AG04449 (cell line): ENCODE measurements at regions not wholly inside any gene's neighbourhood (a gene's known extent, or its start where the extent isn't known, plus 50 kb on each side); places are given as distances from the start of the nearest gene placed in this dataset.

Source experiments
- CTCF ChIA-PET: fragments of 350-600 bp; formaldehyde crosslinking; extraction: SDS; loops from one replicate; lab custom pipeline; 2021; ENCODE audit warnings: antibody characterized with exemption; lab: Yijun Ruan, JAX
- POLR2A ChIA-PET: fragments of 400-600, 350-600 bp; formaldehyde crosslinking; extraction: SDS; loops from one replicate; lab custom pipeline; 2020; ENCODE audit warnings: antibody characterized with exemption, inconsistent platforms; lab: Yijun Ruan, JAX
- DNase-seq: peaks from one replicate; pipeline ENCODE4 v3.0.0-alpha.2; 2010; ENCODE audit warnings: low read depth, low spot score
- H3K4me3 ChIP-seq: 2 replicates; pipeline ENCODE4 v1.5.1; 2011; ENCODE audit warnings: low read depth, mild to moderate bottlenecking, control low read depth, low read length
- TF ChIP-seq, protein P1 (sequence below): IDR thresholded peaks from one replicate; pipeline ENCODE4 v1.5.1; 2011; ENCODE audit warnings: mild to moderate bottlenecking, moderate library complexity, low read length, control low read depth, inconsistent platforms; ENCODE audit not compliant: insufficient read depth; ENCODE audit errors: missing control alignments

DNA sequence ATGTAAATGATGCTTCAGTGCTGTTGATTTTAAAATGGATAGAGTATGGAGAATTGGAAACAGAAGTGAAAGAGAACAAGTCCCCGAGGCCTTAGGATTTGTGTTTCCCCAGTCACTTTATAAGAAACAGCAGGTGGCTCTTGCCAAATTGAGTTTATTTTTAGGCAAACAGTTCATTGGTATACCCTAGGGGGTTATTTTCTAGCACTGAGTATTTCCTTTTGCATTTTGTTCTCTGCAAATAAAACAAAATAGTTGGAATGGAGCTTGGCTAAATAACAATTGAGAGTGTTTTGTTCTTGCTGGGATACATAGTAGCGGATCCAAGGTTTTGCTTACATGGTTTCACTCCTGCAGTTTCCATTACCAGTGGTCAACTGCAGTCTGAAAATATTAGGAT lies 591.1 kb upstream of the C16orf82 start:
- TF ChIP-seq, protein P1, sequence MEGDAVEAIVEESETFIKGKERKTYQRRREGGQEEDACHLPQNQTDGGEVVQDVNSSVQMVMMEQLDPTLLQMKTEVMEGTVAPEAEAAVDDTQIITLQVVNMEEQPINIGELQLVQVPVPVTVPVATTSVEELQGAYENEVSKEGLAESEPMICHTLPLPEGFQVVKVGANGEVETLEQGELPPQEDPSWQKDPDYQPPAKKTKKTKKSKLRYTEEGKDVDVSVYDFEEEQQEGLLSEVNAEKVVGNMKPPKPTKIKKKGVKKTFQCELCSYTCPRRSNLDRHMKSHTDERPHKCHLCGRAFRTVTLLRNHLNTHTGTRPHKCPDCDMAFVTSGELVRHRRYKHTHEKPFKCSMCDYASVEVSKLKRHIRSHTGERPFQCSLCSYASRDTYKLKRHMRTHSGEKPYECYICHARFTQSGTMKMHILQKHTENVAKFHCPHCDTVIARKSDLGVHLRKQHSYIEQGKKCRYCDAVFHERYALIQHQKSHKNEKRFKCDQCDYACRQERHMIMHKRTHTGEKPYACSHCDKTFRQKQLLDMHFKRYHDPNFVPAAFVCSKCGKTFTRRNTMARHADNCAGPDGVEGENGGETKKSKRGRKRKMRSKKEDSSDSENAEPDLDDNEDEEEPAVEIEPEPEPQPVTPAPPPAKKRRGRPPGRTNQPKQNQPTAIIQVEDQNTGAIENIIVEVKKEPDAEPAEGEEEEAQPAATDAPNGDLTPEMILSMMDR = no peak
- ChIA-PET CTCF (no interaction called here), POLR2A (no interaction called here)
- H3K4me3 ChIP-seq = no peak overlapping the region
- DNase-seq = no peak

DNA sequence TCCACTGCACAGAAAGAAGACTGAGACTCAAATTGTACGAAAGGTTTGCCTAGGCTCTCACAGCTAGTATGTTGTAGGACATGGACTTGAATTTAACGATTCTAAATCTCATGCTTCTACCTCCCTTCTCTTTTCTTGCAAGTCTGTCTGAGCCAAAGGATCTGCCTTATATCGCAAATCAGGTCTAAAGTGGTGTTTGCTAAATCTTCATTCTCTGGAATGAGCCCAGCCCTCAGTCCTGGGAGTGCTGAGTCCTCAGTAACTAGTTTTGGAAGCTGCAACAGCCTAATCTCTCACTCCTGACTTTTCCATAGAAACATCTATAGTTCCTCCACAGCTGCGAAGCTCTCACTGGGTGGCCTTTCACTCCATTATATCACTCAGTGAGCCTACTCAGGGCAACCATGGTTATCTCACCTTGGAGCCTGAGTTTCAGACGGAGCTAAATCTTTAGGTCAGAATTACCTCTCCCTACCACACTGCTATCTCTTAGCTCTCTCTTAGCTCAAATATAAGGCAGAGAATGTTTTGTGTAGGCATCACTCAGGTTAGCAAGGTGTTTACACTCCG lies 575.5 kb upstream of the C16orf82 start:
- DNase-seq = no peak
- TF ChIP-seq, protein P1 = no peak
- POLR2A ChIA-PET = no interaction called here
- CTCF ChIA-PET = no interaction called here
- H3K4me3 ChIP-seq = no peak overlapping the region

GRCh38 chr16:26491962-26492361 lies 574.8 kb upstream of the C16orf82 start:
- POLR2A ChIA-PET = no interaction called here
- CTCF ChIA-PET = no interaction called here

GRCh38 chr16:26493751-26494150 lies 573.0 kb upstream of the C16orf82 start:
- POLR2A ChIA-PET = no interaction called here
- CTCF ChIA-PET = no interaction called here
- TF ChIP-seq, protein P1 = no peak
- DNase-seq = no peak
- H3K4me3 ChIP-seq = no peak overlapping the region

More at GRCh38 chr16:26491962-26492361, 574.8 kb upstream of the C16orf82 start:
- no peak overlapping the region for H3K4me3 ChIP-seq
- TF ChIP-seq, protein P1 = no peak
- no peak for DNase-seq

DNA sequence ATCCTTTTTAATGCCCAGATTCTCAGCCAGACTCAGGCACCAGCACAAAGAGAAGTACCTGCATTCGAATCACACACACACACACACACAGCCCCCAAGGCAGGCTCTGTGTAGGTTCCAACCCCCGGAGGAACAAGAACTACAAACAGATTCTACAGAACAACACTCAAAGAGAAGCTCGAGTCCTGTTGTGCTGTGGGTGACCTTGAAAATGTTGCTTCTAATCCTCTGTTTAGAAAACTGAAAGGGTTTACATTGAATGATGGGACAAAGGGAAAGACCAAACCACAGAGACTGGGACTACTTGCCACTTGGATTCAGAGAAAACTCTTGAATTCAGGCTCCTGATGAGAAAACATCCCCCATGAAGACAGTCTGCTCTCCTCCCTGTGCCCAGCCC lies 568.8 kb upstream of the C16orf82 start:
- no peak for DNase-seq
- CTCF ChIA-PET = no interaction called here
- no peak overlapping the region for H3K4me3 ChIP-seq
- TF ChIP-seq, protein P1 = no peak
- POLR2A ChIA-PET = no interaction called here

- TF ChIP-seq, protein P1 = no peak
- ChIA-PET POLR2A (no interaction called here), CTCF (no interaction called here)
- no peak for DNase-seq
- H3K4me3 ChIP-seq = no peak overlapping the region
These were observed 566.4 kb upstream of the C16orf82 start for GRCh38 chr16:26500326-26500725.
